K562 (cell line): ENCODE measurements at regions not wholly inside any gene's neighbourhood (a gene's known extent, or its start where the extent isn't known, plus 50 kb on each side); places are given as distances from the start of the nearest gene placed in this dataset.

ENCODE experiments used
- ATAC-seq: fragments of 200-7000 bp; cut with Tn5 transposase; 3 replicates; pipeline ENCODE4 v1.9.1; 2020; ENCODE audit warnings: moderate library complexity
- BruUV-seq: library from RNA; stranded (reverse); fragments of 400-500 nt; replicated peaks from 2 replicates; lab custom pipeline; 2021; lab: Mats Ljungman, UMichigan
- CTCF ChIA-PET: fragments of 300-600 bp; formaldehyde crosslinking; extraction: SDS; loops from one replicate; lab custom pipeline; 2021; ENCODE audit warnings: low intra/inter-chr PET ratio; lab: Yijun Ruan, JAX
- POLR2A ChIA-PET: fragments of 300-600, 350-650 bp; sonication (Branson Sonifier 250); formaldehyde crosslinking; extraction: SDS; loops from one replicate; lab custom pipeline; 2021; ENCODE audit warnings: antibody characterized with exemption, inconsistent platforms; lab: Yijun Ruan, JAX
- DNase-seq, 4 experiments: peaks; one replicate each; pipeline versions ENCODE4 v3.0.0 to v3.0.0-alpha.2; 2011 to 2018; ENCODE audit warnings: low spot score in 3 of 4, mixed read lengths in 3 of 4; ENCODE audit errors: extremely low read depth in 1 of 4
- FAIRE-seq: peaks from 2 replicates; lab custom pipeline; 2011; peaks lifted over from hg19 to GRCh38; lab: Jason Lieb, UNC
- H2AFZ ChIP-seq: 2 replicates; pipeline ENCODE4 v1.6.0; 2011; ENCODE audit warnings: low read depth, low read length, control low read depth, inconsistent platforms
- H3K27ac ChIP-seq: fragments of 200-600 bp; 3 replicates; pipeline ENCODE4 v1.8.0; 2011; ENCODE audit warnings: low read depth, mild to moderate bottlenecking, control low read depth, inconsistent platforms, low read length, moderate library complexity, mixed read lengths; ENCODE audit errors: extremely low read depth
- H3K27me3 ChIP-seq, 2 experiments: fragments of 300-600 bp in 1 of 2; 2 replicates in 1 of 2; 3 replicates in 1 of 2; pipeline versions ENCODE4 v1.6.0 to v1.8.0; 2011; ENCODE audit warnings: inconsistent platforms in 2 of 2, low read length in 2 of 2, mild to moderate bottlenecking in 1 of 2, mixed read lengths in 1 of 2, moderate library complexity in 1 of 2; ENCODE audit not compliant: control insufficient read depth in 2 of 2, insufficient read depth in 2 of 2
- H3K36me3 ChIP-seq: fragments of 300-600 bp; 3 replicates; pipeline ENCODE4 v1.8.0; 2011; ENCODE audit warnings: mild to moderate bottlenecking, low read length, inconsistent platforms; ENCODE audit not compliant: control insufficient read depth, insufficient read depth
- H3K4me1 ChIP-seq, 2 experiments: fragments of 200-600 bp in 1 of 2; replicated peaks in 1 of 2; 2 replicates in 1 of 2; 3 replicates in 1 of 2; pipeline versions ENCODE4 v1.5.1 to v1.8.0; 2011; ENCODE audit warnings: inconsistent platforms in 2 of 2, low read length in 2 of 2, mild to moderate bottlenecking in 1 of 2, mixed read lengths in 1 of 2, moderate library complexity in 1 of 2; ENCODE audit not compliant: control insufficient read depth in 2 of 2, insufficient read depth in 2 of 2
- H3K4me2 ChIP-seq: 2 replicates; pipeline ENCODE4 v1.6.1; 2011; ENCODE audit warnings: low read length, control low read depth, inconsistent platforms, mixed read lengths; ENCODE audit not compliant: insufficient read depth
- H3K4me3 ChIP-seq: fragments of 200-600 bp; sonication (generic), shearing (Covaris generic); 2 replicates; pipeline ENCODE4 v1.5.1; 2016; ENCODE audit warnings: control low read depth, inconsistent platforms
- H3K79me2 ChIP-seq: fragments of 200-600 bp; 3 replicates; pipeline ENCODE4 v1.8.0; 2011; ENCODE audit warnings: low read length, inconsistent platforms; ENCODE audit not compliant: control insufficient read depth, insufficient read depth
- H3K9ac ChIP-seq, 2 experiments: 2 replicates each; pipeline versions ENCODE4 v1.6.0 to v1.6.1; 2011; ENCODE audit warnings: low read depth in 2 of 2, low read length in 2 of 2, control low read depth in 1 of 2, inconsistent platforms in 1 of 2, mild to moderate bottlenecking in 1 of 2, mixed read lengths in 1 of 2; ENCODE audit not compliant: insufficient read depth in 1 of 2
- H3K9me1 ChIP-seq: one replicate; pipeline ENCODE4 v1.6.0; 2011; ENCODE audit warnings: inconsistent platforms, mild to moderate bottlenecking, low read length, moderate library complexity; ENCODE audit not compliant: control insufficient read depth, insufficient read depth
- H3K9me3 ChIP-seq: replicated peaks from 2 replicates; pipeline ENCODE4 v1.5.1; 2011; ENCODE audit warnings: low read depth, low read length, inconsistent platforms; ENCODE audit not compliant: control insufficient read depth, insufficient read depth
- H4K20me1 ChIP-seq: replicated peaks from 2 replicates; pipeline ENCODE4 v1.6.1; 2011; ENCODE audit warnings: low read length, inconsistent platforms, mixed read lengths; ENCODE audit not compliant: control insufficient read depth, insufficient read depth
- ELF2 ChIP-seq: fragments of 250-450 bp; sonication (Bioruptor Pico); IDR thresholded peaks from 2 replicates; pipeline ENCODE4 v1.5.0; 2021; ENCODE audit warnings: mild to moderate bottlenecking
- HNRNPH1 ChIP-seq: fragments of 200-400 bp; formaldehyde crosslinking; optimal IDR thresholded peaks from 2 replicates; pipeline ENCODE3; 2017; ENCODE audit warnings: low read depth, mild to moderate bottlenecking, low read length, moderate library complexity
- MTF1 ChIP-seq: fragments of 250-450 bp; sonication (Bioruptor Pico); IDR thresholded peaks from 2 replicates; pipeline ENCODE4 v1.9.0; 2021; ENCODE audit warnings: moderate library complexity, mild to moderate bottlenecking, inconsistent platforms, borderline replicate concordance
- SP2 ChIP-seq: IDR thresholded peaks from 2 replicates; pipeline ENCODE4 v1.6.1; 2011; ENCODE audit warnings: mild to moderate bottlenecking, low read depth, low read length, moderate library complexity; ENCODE audit not compliant: poor library complexity, severe bottlenecking; ENCODE audit errors: extremely low read depth
- USF2 ChIP-seq: sonication (generic); formaldehyde crosslinking; IDR thresholded peaks from 2 replicates; pipeline ENCODE4 v1.5.0; 2020; ENCODE audit warnings: missing genetic modification reagents
- VEZF1 ChIP-seq: fragments of 200-800 bp; sonication (Bioruptor generic); IDR thresholded peaks from 2 replicates; pipeline ENCODE4 v1.6.1; 2017; ENCODE audit warnings: missing genetic modification characterization, missing compliant biosample characterization
- ZNF124 ChIP-seq: sonication (generic); formaldehyde crosslinking; IDR thresholded peaks from 2 replicates; pipeline ENCODE4 v1.8.1; 2022; ENCODE audit warnings: missing genetic modification reagents
- ZNF165 ChIP-seq: fragments of 250-450 bp; sonication (Bioruptor Pico); IDR thresholded peaks from 2 replicates; pipeline ENCODE4 v1.4.0; 2020; ENCODE audit warnings: borderline replicate concordance
- WGBS: fragments of 100-300 bp; shearing (Covaris generic); methylation state at CpG from one replicate; pipeline ENCODE4 v1.1.6; 2016; ENCODE audit warnings: low coverage, mixed read lengths; ENCODE audit not compliant: insufficient coverage; ENCODE audit errors: missing lambda C conversion rate; 5-methylcytosine and 5-hydroxymethylcytosine counted together
- in situ Hi-C: fragments of 300-500 bp; cut with MboI; formaldehyde crosslinking; loops from 4 replicates; pipeline ENCODE4 v1.15.0; 2018; ENCODE audit warnings: inconsistent platforms, mixed read lengths
- intact Hi-C: fragments of 100-400 bp; cut with micrococcal nuclease; formaldehyde crosslinking; loops from 2 replicates; pipeline ENCODE4 v1.14.2; 2022

DNA sequence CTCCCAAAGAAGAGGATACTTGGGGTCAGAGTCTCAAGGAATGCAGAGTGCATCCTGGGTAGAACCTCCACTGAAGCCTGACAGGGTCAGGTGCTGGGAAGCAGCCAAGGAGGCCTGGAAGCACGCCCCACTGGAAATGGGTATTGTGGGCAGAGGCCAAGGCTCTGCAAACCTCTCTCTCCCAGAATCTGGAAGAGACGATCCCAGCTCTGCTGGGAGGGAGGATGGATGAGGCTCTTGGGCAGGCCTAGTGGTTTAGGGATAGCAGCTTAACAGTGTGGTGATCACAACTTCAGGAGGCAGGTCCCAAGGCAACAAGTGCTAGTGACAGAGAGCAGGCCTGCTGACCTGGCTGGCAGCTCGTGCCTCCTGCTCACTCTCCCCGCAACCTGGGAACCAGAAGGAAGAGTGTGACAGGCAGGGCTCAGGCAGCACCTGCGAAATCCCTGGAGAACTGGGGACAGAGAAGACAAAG is 641.0 kb downstream of the PLPP3 start (continued):
- TF ChIP-seq ZNF165 (CRISPR knock-in tag) (no peak), VEZF1 (CRISPR knock-in tag) (no peak), ELF2 (CRISPR knock-in tag) (no peak)

GRCh38 chr1:55937840-55938375 is 641.5 kb downstream of the PLPP3 start:
- in situ Hi-C loops: no loop called here
- H2AFZ ChIP-seq: no peak overlapping the region
- H3K9me1 ChIP-seq: no peaks in the 10 kb centered on the region
- no peak for DNase-seq
- no peak for ATAC-seq
- H3K4me3 ChIP-seq: no peak overlapping the region
- TF ChIP-seq USF2 (CRISPR knock-in tag) (no peak), ZNF124 (no peak), HNRNPH1 (no peak), SP2 (no peak), MTF1 (CRISPR knock-in tag) (no peak)
- H3K27ac ChIP-seq: no peak overlapping the region
- no TSS peak for BruUV-seq
- H3K4me1 ChIP-seq: no peaks in the 10 kb centered on the region
- H3K27me3 ChIP-seq: no peaks in the 10 kb centered on the region
- WGBS: 0% methylated on average over 3 of the region's 3 CpGs
- H4K20me1 ChIP-seq: no peaks in the 10 kb centered on the region
- no peaks in the 10 kb centered on the region for H3K36me3 ChIP-seq
- ChIA-PET CTCF (no interaction called here), POLR2A (no interaction called here)
- no peak for FAIRE-seq
- H3K9me3 ChIP-seq: no peaks in the 10 kb centered on the region
- H3K79me2 ChIP-seq: no peaks in the 10 kb centered on the region
- intact Hi-C loops: no loop called here
- no peak overlapping the region for H3K4me2 ChIP-seq
- H3K9ac ChIP-seq: no peak overlapping the region
